ENCODE measurements at regions not wholly inside any gene's neighbourhood (a gene's known extent, or its start where the extent isn't known, plus 50 kb on each side); places are given as distances from the start of the nearest gene placed in this dataset.

DNA sequence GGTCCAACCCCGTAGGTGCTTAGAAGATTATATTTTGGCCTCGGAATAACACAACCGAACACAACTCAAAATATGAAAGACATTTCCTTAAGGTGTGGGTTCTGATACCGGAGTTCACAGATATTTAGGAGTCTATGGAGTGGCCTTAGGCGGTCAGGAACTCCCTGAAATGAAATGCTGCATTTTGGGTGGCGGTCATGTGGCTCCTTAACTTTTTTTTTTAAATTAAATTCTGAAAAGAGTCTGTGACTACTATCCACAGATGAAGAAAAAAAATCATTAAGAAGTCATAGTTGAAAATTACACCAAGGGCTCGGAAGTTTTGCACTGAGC, 290.9 kb upstream of the NFE2L3 start:
- Histone ChIP-seq H3K36me3 (replicated peaks; ENCODE audit: low read depth, low read length) (no peaks in the 10 kb centered on the region), H3K27me3 (ENCODE audit: low read depth, low read length) (peaks cover 15% of the 10 kb centered on the region), H3K27ac (ENCODE audit: low read length) (no peak overlapping the region), H3K79me2 (ENCODE audit: low read length) (no peaks in the 10 kb centered on the region), H3K4me3 (ENCODE audit: low read length) (peak overlapping the region; percentile 82), H3K9me3 (ENCODE audit: insufficient read depth, low read length) (no peaks in the 10 kb centered on the region), H4K20me1 (ENCODE audit: insufficient read depth, low read length) (no peaks in the 10 kb centered on the region), H3K9ac (ENCODE audit: low read length) (peak overlapping the region; percentile 71; the same call in 1 of the 2 replicates), H3K4me2 (ENCODE audit: low read length) (peak overlapping the region; percentile 71), H3K4me1 (ENCODE audit: low read length) (0 out of 2 replicates have a peak, but pooled peaks cover 6% of the 10 kb centered on the region), H2AFZ (ENCODE audit: low read depth, low read length) (peak overlapping the region; percentile 69; the same call in 1 of the 2 replicates)
- TF ChIP-seq, protein P1, sequence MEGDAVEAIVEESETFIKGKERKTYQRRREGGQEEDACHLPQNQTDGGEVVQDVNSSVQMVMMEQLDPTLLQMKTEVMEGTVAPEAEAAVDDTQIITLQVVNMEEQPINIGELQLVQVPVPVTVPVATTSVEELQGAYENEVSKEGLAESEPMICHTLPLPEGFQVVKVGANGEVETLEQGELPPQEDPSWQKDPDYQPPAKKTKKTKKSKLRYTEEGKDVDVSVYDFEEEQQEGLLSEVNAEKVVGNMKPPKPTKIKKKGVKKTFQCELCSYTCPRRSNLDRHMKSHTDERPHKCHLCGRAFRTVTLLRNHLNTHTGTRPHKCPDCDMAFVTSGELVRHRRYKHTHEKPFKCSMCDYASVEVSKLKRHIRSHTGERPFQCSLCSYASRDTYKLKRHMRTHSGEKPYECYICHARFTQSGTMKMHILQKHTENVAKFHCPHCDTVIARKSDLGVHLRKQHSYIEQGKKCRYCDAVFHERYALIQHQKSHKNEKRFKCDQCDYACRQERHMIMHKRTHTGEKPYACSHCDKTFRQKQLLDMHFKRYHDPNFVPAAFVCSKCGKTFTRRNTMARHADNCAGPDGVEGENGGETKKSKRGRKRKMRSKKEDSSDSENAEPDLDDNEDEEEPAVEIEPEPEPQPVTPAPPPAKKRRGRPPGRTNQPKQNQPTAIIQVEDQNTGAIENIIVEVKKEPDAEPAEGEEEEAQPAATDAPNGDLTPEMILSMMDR (IDR thresholded peaks at IDR 0.05; ENCODE audit: low read depth, low read length), result no peak
- TF ChIP-seq EZH2phosphoT487 (IDR thresholded peaks at IDR 0.05; ENCODE audit: low read depth), result no peak

DNA sequence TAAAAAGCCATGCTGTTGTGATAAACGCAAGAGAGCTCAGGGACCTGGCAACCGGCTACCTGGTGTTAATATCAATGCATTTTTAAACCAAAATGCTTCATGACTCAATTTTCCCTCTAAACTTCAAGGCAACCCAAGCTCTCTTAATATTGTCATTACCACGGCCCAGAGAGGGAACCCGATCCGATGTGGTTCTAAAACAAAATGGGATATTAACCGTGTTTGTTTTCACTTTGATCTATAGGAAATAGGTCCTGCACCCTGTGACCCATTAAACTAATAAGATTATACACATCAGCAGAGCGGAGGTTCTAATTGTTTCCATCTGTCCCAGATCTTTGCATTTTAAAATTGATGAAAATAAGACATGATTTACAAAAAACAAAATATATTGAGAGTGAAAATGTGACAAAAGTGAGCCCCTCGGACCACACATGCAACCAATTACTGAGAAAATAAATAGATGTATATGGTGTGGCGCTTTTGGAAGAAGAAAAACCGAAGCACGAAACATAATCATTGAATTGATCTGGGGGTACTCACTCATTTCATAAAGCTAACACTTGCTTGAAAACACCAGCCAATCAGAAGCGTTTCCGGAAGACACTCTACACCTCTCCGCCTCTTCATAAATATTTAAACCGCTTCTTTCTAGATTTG, 290.3 kb upstream of the NFE2L3 start:
- Histone ChIP-seq H3K4me1 (ENCODE audit: low read length) (0 out of 2 replicates have a peak, but pooled peaks cover 6% of the 10 kb centered on the region), H3K9me3 (ENCODE audit: insufficient read depth, low read length) (no peaks in the 10 kb centered on the region), H3K9ac (ENCODE audit: low read length) (peak overlapping the region; percentile 71), H3K4me2 (ENCODE audit: low read length) (peak overlapping the region; percentile 71), H3K27me3 (ENCODE audit: low read depth, low read length) (peaks cover 16% of the 10 kb centered on the region), H3K27ac (ENCODE audit: low read length) (no peak overlapping the region), H3K4me3 (ENCODE audit: low read length) (peak overlapping the region; percentile 82), H3K36me3 (replicated peaks; ENCODE audit: low read depth, low read length) (no peaks in the 10 kb centered on the region), H4K20me1 (ENCODE audit: insufficient read depth, low read length) (no peaks in the 10 kb centered on the region), H3K79me2 (ENCODE audit: low read length) (no peaks in the 10 kb centered on the region), H2AFZ (ENCODE audit: low read depth, low read length) (peak overlapping the region; percentile 69)
- TF ChIP-seq, protein P1 (IDR thresholded peaks at IDR 0.05; ENCODE audit: low read depth, low read length), result no peak

DNA sequence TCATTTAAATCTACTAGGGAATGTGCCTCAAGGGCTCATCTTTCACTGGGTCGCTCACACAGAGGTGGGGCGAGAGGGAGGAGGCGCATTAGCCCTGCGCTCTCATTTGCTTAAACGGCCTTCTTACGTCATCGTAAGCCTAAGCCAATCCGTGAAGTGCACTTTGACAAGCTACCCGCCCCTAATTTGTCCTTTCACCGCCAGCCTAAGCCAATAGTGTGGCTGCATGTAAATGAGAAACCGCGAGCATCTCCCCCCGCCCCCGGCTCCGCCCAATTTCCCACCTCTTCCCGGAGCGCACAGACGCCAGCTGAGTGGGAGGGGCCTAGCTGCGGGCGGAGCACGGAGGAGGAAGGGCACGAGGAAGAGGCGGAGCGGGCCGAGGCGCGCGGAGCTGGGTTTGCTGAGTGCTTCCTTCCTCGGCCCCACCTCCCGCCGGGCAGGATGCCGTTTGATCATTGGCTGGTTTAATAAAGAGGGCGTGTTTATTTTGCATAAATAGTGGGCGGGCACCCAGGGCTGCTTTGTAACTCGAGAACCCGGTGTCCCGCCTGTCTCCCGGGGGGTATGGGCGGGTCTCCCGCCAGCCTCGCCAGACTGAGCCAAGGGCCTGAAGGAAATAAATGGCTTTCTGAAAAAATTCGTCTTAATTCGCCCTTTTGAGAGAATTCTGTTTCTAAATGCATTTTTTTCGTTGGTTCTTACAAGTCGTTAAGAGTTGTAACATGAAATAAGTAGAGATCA, 289.6 kb upstream of the NFE2L3 start:
- TF ChIP-seq, protein P1 (IDR thresholded peaks at IDR 0.05; ENCODE audit: low read depth, low read length), result no peak
- no peak for TF ChIP-seq EZH2phosphoT487 (IDR thresholded peaks at IDR 0.05; ENCODE audit: low read depth)
- H3K27ac ChIP-seq (ENCODE audit: low read length), result no peak overlapping the region
- no peaks in the 10 kb centered on the region for H3K79me2 ChIP-seq (ENCODE audit: low read length)
- H3K36me3 ChIP-seq (replicated peaks; ENCODE audit: low read depth, low read length), result no peaks in the 10 kb centered on the region
- no peaks in the 10 kb centered on the region for H3K9me3 ChIP-seq (ENCODE audit: insufficient read depth, low read length)
- H3K9ac ChIP-seq (ENCODE audit: low read length), result peak overlapping the region; percentile 47; the same call in 1 of the 2 replicates
- no peaks in the 10 kb centered on the region for H4K20me1 ChIP-seq (ENCODE audit: insufficient read depth, low read length)
- H2AFZ ChIP-seq (ENCODE audit: low read depth, low read length), result peak overlapping the region; percentile 75
- H3K4me2 ChIP-seq (ENCODE audit: low read length), result peak overlapping the region; percentile 68
- H3K27me3 ChIP-seq (ENCODE audit: low read depth, low read length), result peaks cover 16% of the 10 kb centered on the region
- H3K4me1 ChIP-seq (ENCODE audit: low read length), result 0 out of 2 replicates have a peak, but pooled peaks cover 6% of the 10 kb centered on the region
- peak overlapping the region; percentile 82 for H3K4me3 ChIP-seq (ENCODE audit: low read length)

DNA sequence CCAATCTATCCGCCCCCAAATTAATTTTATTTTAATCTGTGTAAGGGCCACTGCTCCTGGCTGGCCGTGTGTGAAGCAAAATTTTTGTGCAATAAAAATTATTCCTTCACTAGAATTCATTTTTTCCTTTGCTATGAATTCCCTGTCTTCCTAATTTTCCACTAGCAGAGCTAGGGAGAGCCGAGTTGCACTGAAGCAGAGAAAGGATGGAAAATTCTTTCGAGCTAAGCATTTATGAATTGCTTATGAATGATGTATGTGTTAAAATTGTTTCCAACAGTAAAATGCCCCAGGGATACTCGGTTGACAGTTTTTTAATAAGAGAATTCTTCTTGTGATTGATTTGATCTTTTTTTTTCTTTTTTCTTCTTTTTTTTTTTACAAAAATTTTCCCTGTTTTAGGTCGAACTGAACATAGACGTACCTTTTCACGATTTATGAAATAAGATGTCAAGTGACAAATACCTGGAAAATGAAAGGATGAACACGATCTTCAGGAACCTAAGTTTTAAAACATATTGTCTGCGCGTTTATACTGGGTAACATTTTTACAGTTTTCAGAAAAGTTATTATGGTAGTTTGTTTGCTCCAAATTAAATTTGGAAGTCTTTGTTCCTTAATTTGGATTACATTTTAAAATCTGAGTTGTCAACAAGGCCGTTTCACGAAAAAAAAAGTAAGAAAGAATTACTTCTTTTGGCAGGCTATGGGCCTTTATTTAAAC, 288.8 kb upstream of the NFE2L3 start:
- Histone ChIP-seq H3K4me3 (ENCODE audit: low read length) (peak overlapping the region; percentile 67), H3K9ac (ENCODE audit: low read length) (peak overlapping the region; percentile 47; the same call in 1 of the 2 replicates), H3K4me1 (ENCODE audit: low read length) (0 out of 2 replicates have a peak, but pooled peaks cover 6% of the 10 kb centered on the region), H3K79me2 (ENCODE audit: low read length) (no peaks in the 10 kb centered on the region), H3K9me3 (ENCODE audit: insufficient read depth, low read length) (no peaks in the 10 kb centered on the region), H3K4me2 (ENCODE audit: low read length) (peak overlapping the region; percentile 68), H3K27ac (ENCODE audit: low read length) (no peak overlapping the region), H3K36me3 (replicated peaks; ENCODE audit: low read depth, low read length) (no peaks in the 10 kb centered on the region), H3K27me3 (ENCODE audit: low read depth, low read length) (peaks cover 21% of the 10 kb centered on the region), H2AFZ (ENCODE audit: low read depth, low read length) (peak overlapping the region; percentile 75), H4K20me1 (ENCODE audit: insufficient read depth, low read length) (no peaks in the 10 kb centered on the region)
- TF ChIP-seq, protein P1 (IDR thresholded peaks at IDR 0.05; ENCODE audit: low read depth, low read length), result no peak
- no peak for TF ChIP-seq EZH2phosphoT487 (IDR thresholded peaks at IDR 0.05; ENCODE audit: low read depth)

All from OCI-LY3 (cell line).